Neuronal stem cell (in vitro differentiated cells): ENCODE measurements at regions not wholly inside any gene's neighbourhood (a gene's known extent, or its start where the extent isn't known, plus 50 kb on each side); places are given as distances from the start of the nearest gene placed in this dataset.
A peak's percentile ranks its signal among the peaks of the same experiment; 100 is the strongest.
"Not testable (repeated sequence)": the region's sequence is repeated elsewhere in the genome, so short reads cannot be mapped to it uniquely, and the experiment has no call there.

Experiments
- DNase-seq: peaks from one replicate; pipeline ENCODE4 v3.0.0-alpha.2; 2013; ENCODE audit warnings: low spot score
- H2AFZ ChIP-seq: one replicate; pipeline ENCODE4 v1.6.1; 2013; ENCODE audit warnings: mild to moderate bottlenecking, low read length, inconsistent platforms
- H2AK5ac ChIP-seq: 2 replicates; pipeline ENCODE4 v1.6.1; 2013; ENCODE audit warnings: low read depth, mild to moderate bottlenecking, inconsistent platforms, low read length, moderate library complexity, mixed read lengths
- H2BK120ac ChIP-seq: 2 replicates; pipeline ENCODE4 v1.6.1; 2013; ENCODE audit warnings: low read depth, mild to moderate bottlenecking, inconsistent platforms, low read length, moderate library complexity, mixed read lengths
- H2BK12ac ChIP-seq: one replicate; pipeline ENCODE4 v1.6.1; 2013; ENCODE audit warnings: low read length, inconsistent platforms
- H2BK15ac ChIP-seq: 2 replicates; pipeline ENCODE4 v1.6.1; 2013; ENCODE audit warnings: mild to moderate bottlenecking, low read length, inconsistent platforms, mixed read lengths
- H2BK5ac ChIP-seq: one replicate; pipeline ENCODE4 v1.6.1; 2013; ENCODE audit warnings: inconsistent platforms, mild to moderate bottlenecking, low read length, moderate library complexity
- H3K14ac ChIP-seq: one replicate; pipeline ENCODE4 v1.6.1; 2013; ENCODE audit warnings: low read length, inconsistent platforms
- H3K18ac ChIP-seq: 2 replicates; pipeline ENCODE4 v1.6.1; 2013; ENCODE audit warnings: low read length, inconsistent platforms
- H3K23ac ChIP-seq: 2 replicates; pipeline ENCODE4 v1.6.1; 2013; ENCODE audit warnings: low read depth, mild to moderate bottlenecking, mixed read lengths, low read length, inconsistent platforms; ENCODE audit not compliant: poor library complexity
- H3K27ac ChIP-seq: replicated peaks from 3 replicates; pipeline ENCODE4 v1.5.1; 2013; ENCODE audit warnings: low read length, inconsistent platforms
- H3K27me3 ChIP-seq, 3 experiments: 2 replicates each; pipeline ENCODE4 v1.6.1; 2013; ENCODE audit warnings: low read length in 3 of 3, mild to moderate bottlenecking in 2 of 3, inconsistent platforms in 1 of 3, low read depth in 1 of 3, mixed read lengths in 1 of 3, moderate library complexity in 1 of 3; ENCODE audit not compliant: control insufficient read depth in 3 of 3, insufficient read depth in 3 of 3
- H3K36me3 ChIP-seq, 2 donors: replicated peaks in 1 of 2; 2 replicates each; pipeline ENCODE4 v1.6.1; 2013; ENCODE audit warnings: low read length in 2 of 2; ENCODE audit not compliant: control insufficient read depth in 2 of 2, insufficient read depth in 2 of 2
- H3K4ac ChIP-seq: 2 replicates; pipeline ENCODE4 v1.6.1; 2013; ENCODE audit warnings: inconsistent platforms, mild to moderate bottlenecking, low read length, moderate library complexity
- H3K4me1 ChIP-seq, 2 donors: 1 replicate in 1 of 2; 2 replicates in 1 of 2; pipeline ENCODE4 v1.6.1; 2013; ENCODE audit warnings: low read length in 2 of 2, low read depth in 1 of 2; ENCODE audit not compliant: control insufficient read depth in 2 of 2, insufficient read depth in 1 of 2
- H3K4me2 ChIP-seq: one replicate; pipeline ENCODE4 v1.6.1; 2013; ENCODE audit warnings: mild to moderate bottlenecking, low read length, inconsistent platforms; ENCODE audit not compliant: insufficient read depth, poor library complexity, severe bottlenecking
- H3K4me3 ChIP-seq, 2 donors: 2 replicates each; pipeline ENCODE4 v1.5.1; 2013; ENCODE audit warnings: low read length in 2 of 2, mild to moderate bottlenecking in 2 of 2, inconsistent platforms in 1 of 2, moderate library complexity in 1 of 2
- H3K79me1 ChIP-seq: one replicate; pipeline ENCODE4 v1.6.1; 2013; ENCODE audit warnings: low read depth, mild to moderate bottlenecking, inconsistent platforms, low read length, moderate library complexity
- H3K9ac ChIP-seq: one replicate; pipeline ENCODE4 v1.6.1; 2013; ENCODE audit warnings: mild to moderate bottlenecking, low read depth, low read length, inconsistent platforms; ENCODE audit not compliant: poor library complexity
- H3K9me3 ChIP-seq, 2 donors: replicated peaks in 1 of 2; 2 replicates each; pipeline versions ENCODE3 to v1.6.1; 2013; ENCODE audit warnings: low read length in 2 of 2, mild to moderate bottlenecking in 2 of 2, inconsistent platforms in 1 of 2, low read depth in 1 of 2, mixed read lengths in 1 of 2, moderate library complexity in 1 of 2; ENCODE audit not compliant: control insufficient read depth in 2 of 2, insufficient read depth in 1 of 2
- H4K8ac ChIP-seq: one replicate; pipeline ENCODE4 v1.6.1; 2013; ENCODE audit warnings: low read depth, mild to moderate bottlenecking, inconsistent platforms, low read length, moderate library complexity
- H4K91ac ChIP-seq: one replicate; pipeline ENCODE4 v1.6.1; 2013; ENCODE audit warnings: low read length, low read depth, mild to moderate bottlenecking, inconsistent platforms; ENCODE audit not compliant: poor library complexity
- WGBS, 2 donors: extraction: QIAGEN DNeasy Blood & Tissue Kit; methylation state at CpG; one replicate each; pipeline ENCODE4 v1.1.7; 2013; ENCODE audit warnings: missing lambda C conversion rate in 2 of 2, mixed read lengths in 1 of 2; ENCODE audit not compliant: insufficient read length in 2 of 2, insufficient replicate concordance in 1 of 2; ENCODE audit errors: extremely low coverage in 2 of 2; 5-methylcytosine and 5-hydroxymethylcytosine counted together

DNA sequence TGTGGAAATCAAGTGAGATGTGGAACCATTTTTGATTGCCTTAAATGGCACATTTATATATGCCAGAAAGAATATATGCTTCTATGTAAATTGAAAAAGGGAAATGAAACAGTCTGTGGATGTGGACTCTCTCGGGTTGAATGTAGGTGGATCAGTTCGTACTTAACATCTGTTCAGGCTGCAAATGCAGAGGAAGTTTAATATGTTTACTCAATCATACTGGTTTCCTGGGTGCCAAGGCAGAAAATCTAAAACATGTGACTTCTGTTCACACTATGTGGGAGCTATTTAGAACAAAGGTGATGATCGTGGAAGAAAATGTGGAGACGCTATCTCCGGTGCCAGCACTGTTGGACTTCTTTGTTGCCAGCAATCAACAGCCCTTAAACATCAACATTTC, 1809.9 kb downstream of the ARAP2 start:
- not testable (repeated sequence) for H3K36me3 ChIP-seq, H3K23ac ChIP-seq, H4K91ac ChIP-seq, H3K14ac ChIP-seq, H3K79me1 ChIP-seq, H3K18ac ChIP-seq, H3K9ac ChIP-seq, H3K4me2 ChIP-seq, H2AK5ac ChIP-seq, DNase-seq, H4K8ac ChIP-seq, H2BK15ac ChIP-seq, H3K9me3 ChIP-seq, H3K27ac ChIP-seq, H2BK5ac ChIP-seq, H3K4ac ChIP-seq, H3K4me1 ChIP-seq, H2BK12ac ChIP-seq, H3K27me3 ChIP-seq, H3K4me3 ChIP-seq, H2BK120ac ChIP-seq
- H2AFZ ChIP-seq, result peak overlapping the region; percentile 59
- WGBS, 2 donors, result no CpG with 5 or more reads among the region's 5 CpGs

- Histone ChIP-seq H3K9me3 (no peaks in the 10 kb centered on the region), H4K91ac (no peak overlapping the region), H3K4ac (no peak overlapping the region), H3K27me3 (no peaks in the 10 kb centered on the region), H2BK12ac (no peak overlapping the region), H2AK5ac (no peak overlapping the region), H3K36me3 (no peaks in the 10 kb centered on the region), H3K18ac (no peak overlapping the region), H3K14ac (no peak overlapping the region), H2BK120ac (no peak overlapping the region), H3K23ac (no peak overlapping the region), H3K9ac (no peak overlapping the region), H3K4me2 (no peak overlapping the region), H2BK15ac (no peak overlapping the region), H3K27ac (no peak overlapping the region), H3K79me1 (no peaks in the 10 kb centered on the region), H2AFZ (no peak overlapping the region), H3K4me3 (no peak overlapping the region), H4K8ac (no peak overlapping the region), H3K4me1 (no peaks in the 10 kb centered on the region), H2BK5ac (no peak overlapping the region)
- no peak for DNase-seq
- WGBS, 2 donors, result no CpG with 5 or more reads among the region's 2 CpGs
These were observed 1780.1 kb downstream of the ARAP2 start for GRCh38 chr4:34464196-34464595.

DNA sequence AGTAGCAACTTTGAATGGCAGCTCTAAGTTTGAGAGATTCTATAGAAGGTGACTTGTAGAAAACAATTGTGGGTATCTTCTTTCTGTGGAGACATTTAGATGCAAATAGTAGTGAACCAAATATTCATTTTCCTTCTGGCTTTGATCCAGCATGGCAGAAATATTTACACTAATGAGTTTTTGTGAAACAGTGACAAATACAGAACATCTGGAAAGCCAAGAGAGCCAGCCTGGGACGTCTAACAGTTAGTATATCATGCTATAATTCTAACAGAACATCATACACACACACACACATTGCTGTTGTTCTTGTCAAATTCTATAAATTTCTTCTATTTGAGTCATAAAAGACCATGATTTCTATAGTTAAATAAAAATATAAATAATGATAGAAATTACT, 1777.9 kb downstream of the ARAP2 start:
- H4K8ac ChIP-seq, result no peak overlapping the region
- H3K9me3 ChIP-seq, result no peaks in the 10 kb centered on the region
- DNase-seq, result no peak
- H3K4ac ChIP-seq, result no peak overlapping the region
- no peaks in the 10 kb centered on the region for H3K4me1 ChIP-seq
- WGBS, 2 donors, result no CpG with 5 or more reads among the region's 1 CpG
- H3K9ac ChIP-seq, result no peak overlapping the region
- no peak overlapping the region for H3K4me3 ChIP-seq
- no peak overlapping the region for H2BK5ac ChIP-seq
- no peak overlapping the region for H3K18ac ChIP-seq
- no peak overlapping the region for H2BK15ac ChIP-seq
- no peak overlapping the region for H2BK120ac ChIP-seq
- H3K14ac ChIP-seq, result no peak overlapping the region
- H3K79me1 ChIP-seq, result no peaks in the 10 kb centered on the region
- no peak overlapping the region for H2BK12ac ChIP-seq
- H3K4me2 ChIP-seq, result no peak overlapping the region
- H3K36me3 ChIP-seq, result no peaks in the 10 kb centered on the region
- no peak overlapping the region for H3K27ac ChIP-seq
- H3K23ac ChIP-seq, result no peak overlapping the region
- no peak overlapping the region for H2AFZ ChIP-seq
- no peak overlapping the region for H2AK5ac ChIP-seq
- no peaks in the 10 kb centered on the region for H3K27me3 ChIP-seq
- no peak overlapping the region for H4K91ac ChIP-seq

GRCh38 chr4:34469516-34469915, 1774.8 kb downstream of the ARAP2 start:
- H3K4me2 ChIP-seq, result no peak overlapping the region
- no peak overlapping the region for H3K9ac ChIP-seq
- no peak overlapping the region for H3K14ac ChIP-seq
- H3K27ac ChIP-seq, result no peak overlapping the region
- no peak overlapping the region for H2AK5ac ChIP-seq
- no peaks in the 10 kb centered on the region for H3K4me1 ChIP-seq
- H3K4me3 ChIP-seq, result no peak overlapping the region
- no peak overlapping the region for H2BK15ac ChIP-seq
- no peak overlapping the region for H3K23ac ChIP-seq
- no peak overlapping the region for H4K91ac ChIP-seq
- H3K36me3 ChIP-seq, result no peaks in the 10 kb centered on the region
- WGBS, 2 donors, result no CpG with 5 or more reads among the region's 2 CpGs
- H3K27me3 ChIP-seq, result no peaks in the 10 kb centered on the region
- DNase-seq, result no peak
- no peak overlapping the region for H2BK12ac ChIP-seq
- no peak overlapping the region for H2AFZ ChIP-seq
- no peak overlapping the region for H2BK120ac ChIP-seq
- no peaks in the 10 kb centered on the region for H3K9me3 ChIP-seq
- H2BK5ac ChIP-seq, result no peak overlapping the region
- H3K79me1 ChIP-seq, result no peaks in the 10 kb centered on the region
- H3K18ac ChIP-seq, result no peak overlapping the region
- H3K4ac ChIP-seq, result no peak overlapping the region
- H4K8ac ChIP-seq, result no peak overlapping the region
